ENCODE measurements at regions not wholly inside any gene's neighbourhood (a gene's known extent, or its start where the extent isn't known, plus 50 kb on each side); places are given as distances from the start of the nearest gene placed in this dataset.
"Not testable (repeated sequence)": the region's sequence is repeated elsewhere in the genome, so short reads cannot be mapped to it uniquely, and the experiment has no call there.

DNA sequence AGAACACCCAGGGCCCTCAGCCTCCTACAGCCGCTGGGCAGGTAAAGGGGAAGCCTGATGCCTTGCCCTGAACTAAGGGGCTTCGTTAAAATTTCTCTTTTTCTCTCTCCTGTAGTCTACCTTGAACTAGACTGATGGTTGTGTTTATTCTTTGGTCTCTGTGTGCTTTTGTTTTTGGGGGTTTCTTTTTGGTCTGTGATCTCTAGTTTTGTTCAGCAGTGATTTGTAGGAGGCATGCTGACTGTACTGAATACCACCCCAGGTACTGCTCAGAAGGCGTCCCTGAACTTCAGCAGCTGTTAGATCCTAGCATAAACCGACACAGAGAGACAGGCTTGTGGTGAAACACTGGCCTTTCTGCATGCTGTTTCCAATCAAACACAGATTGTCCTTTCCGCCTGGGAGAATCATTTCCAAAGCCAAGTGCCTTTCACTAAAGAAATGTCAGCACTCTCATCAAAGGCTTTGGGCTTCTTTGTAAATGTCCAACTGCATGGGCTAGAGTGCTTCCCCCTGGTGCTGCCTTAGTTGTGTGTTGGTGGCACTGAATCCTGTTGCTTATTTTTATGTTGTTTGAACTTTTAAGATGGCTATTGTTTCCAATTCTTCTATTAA lies 364.7 kb upstream of the SASH1 start:
- DNase-seq (ENCODE audit: low spot score) = no peak

- no peak for DNase-seq (ENCODE audit: low spot score)
Measured at GRCh38 chr6:147979966-147980365, 362.7 kb upstream of the SASH1 start.

DNA sequence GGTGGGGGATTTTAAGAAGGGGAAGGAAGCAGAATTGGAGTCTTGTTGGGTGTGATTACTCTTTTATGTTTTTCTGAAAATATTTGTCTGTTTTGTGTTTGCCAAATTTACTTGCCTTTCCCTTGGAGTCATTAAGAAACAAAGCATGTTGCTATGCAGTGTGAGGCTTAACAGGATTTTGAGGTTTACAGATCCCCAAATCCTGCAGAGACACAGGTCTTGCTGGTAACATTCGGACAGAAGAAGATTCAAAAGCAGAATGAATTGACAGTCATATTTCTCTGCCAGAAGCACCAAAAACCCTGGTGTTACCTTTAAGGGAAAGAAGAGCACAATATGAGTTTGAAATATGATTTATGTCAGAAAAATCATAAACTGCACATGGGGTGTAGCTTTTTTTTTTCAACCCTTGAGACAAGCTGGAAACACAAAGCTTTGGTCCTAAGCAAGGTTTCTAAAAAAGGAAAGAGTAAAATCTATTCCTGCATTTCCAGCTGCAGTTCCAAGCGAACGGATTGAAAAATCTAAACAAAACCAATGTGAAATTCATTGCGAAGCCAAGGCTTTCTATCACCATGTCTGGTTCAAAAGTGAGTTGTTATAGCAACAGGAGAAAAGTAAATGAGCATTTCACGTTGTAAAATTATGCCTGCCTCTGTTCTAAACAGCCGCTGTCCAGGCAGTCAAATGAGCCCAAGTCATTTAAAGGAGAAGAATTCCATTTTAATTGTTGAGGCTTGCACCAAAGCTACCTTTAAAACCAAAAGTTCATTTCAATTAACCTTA lies 358.9 kb upstream of the SASH1 start:
- no peak for DNase-seq (ENCODE audit: low spot score)

DNA sequence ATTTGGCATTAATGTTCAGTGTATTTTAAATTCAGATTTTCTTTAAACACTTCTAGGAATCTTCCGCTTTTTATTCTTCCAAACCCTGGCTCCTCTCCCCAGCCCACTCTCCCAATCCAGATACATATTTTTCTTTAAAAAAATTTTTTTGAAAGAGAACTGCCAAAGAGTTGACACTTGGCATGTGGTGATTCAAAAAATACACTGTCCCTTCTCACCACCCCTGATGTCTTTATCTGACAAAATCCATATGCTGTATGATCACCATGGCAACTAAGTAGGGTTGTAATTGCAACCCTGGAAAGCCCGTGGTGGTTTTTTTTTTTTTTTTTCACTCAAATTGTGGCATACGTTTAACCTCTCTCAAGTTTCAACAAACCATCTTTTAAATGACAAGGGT lies 355.8 kb upstream of the SASH1 start:
- DNase-seq (ENCODE audit: low spot score) = no peak

DNA sequence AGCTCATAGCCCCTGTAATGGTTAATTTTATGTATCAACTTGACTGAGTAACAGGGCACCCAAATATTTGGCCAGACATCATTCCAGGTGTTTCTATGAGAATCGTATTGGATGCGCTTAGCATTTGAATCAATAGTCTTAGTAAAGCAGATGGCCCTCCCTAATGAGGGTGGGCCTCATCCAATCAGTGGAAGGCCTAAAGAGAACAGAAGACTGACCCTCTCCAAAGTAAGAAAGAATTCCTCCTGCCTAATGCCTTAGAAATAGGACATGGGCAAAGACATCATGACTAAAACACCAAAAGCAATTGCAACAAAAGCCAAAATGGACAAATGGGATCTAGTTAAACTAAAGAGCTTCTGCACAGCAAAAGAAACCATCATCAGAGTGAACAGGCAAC lies 352.5 kb upstream of the SASH1 start:
- no peak for DNase-seq (ENCODE audit: low spot score)

GRCh38 chr6:147991961-147992360 lies 350.7 kb upstream of the SASH1 start:
- no peak for DNase-seq (ENCODE audit: low spot score)

DNA sequence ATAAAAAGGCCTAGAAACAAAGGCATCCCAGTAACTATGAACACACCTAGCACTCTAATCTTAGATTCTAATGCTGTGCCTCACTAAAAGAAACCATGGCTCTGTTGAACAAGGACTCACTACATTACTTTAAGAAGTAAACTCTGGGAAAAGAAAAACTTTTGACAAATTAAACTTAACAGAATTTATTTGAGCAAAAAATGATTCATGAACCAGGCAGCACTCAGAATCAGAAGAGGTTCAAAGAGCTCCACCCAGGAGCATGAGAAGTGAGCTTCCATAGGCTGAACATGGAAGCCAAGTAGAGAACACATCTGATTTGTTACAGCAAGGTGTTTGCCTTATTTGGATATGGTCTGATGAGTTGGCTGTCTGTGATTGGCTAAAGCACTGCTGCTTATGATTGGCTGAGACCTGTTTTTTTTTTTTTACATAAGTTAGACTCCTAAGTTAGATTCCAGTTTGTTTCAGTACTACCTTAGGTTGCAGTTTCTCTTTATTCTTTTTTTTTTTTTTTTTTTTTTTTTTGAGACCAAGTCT lies 343.6 kb upstream of the SASH1 start:
- DNase-seq (ENCODE audit: low spot score) = no peak

GRCh38 chr6:148001844-148002642 lies 340.6 kb upstream of the SASH1 start:
- no peak for DNase-seq (ENCODE audit: low spot score)

- no peak for DNase-seq (ENCODE audit: low spot score)
Measured at GRCh38 chr6:148004651-148005050, 338.0 kb upstream of the SASH1 start.

DNA sequence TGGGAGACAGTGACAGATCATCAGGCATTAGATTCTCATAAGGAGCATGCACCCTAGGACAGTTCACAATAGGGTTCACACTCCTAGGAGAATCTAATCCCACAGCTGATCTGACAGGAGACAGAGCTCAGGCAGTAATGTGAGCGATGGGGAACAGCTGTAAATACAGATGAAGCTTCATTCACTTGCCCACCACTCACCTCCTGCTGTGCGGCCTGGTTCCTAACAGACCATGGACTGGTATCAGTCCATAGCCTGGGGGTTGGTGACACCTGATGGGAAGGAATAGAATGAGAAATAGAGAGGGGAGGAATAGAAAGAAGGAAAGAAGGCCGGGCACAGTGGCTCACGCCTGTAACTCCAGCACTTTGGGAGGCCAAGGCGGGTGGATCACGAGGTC lies 336.8 kb upstream of the SASH1 start:
- DNase-seq (ENCODE audit: low spot score) = no peak

- DNase-seq (ENCODE audit: low spot score) = not testable (repeated sequence)
Measured at GRCh38 chr6:148010516-148010915, 332.1 kb upstream of the SASH1 start.

GRCh38 chr6:148016013-148016412 lies 326.6 kb upstream of the SASH1 start:
- DNase-seq (ENCODE audit: low spot score) = no peak

DNA sequence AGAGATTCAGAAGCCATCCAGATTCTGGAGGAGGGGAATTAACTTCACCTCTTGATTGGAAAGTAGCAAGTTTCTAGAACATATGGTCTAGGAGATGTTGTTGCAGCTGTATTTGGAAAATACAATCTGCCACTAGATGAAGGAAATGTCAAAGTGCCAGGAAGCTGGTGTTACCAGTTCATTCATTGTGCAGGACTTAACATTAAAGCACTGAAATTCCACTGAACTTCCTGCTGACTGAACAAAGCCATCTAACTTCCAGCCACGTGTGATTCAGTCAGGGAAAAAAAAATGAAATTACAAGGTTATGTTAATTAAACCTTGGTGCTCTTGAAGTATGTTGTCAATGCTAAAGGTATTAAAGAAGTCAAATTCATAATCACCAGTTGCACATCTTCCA lies 321.5 kb upstream of the SASH1 start:
- no peak for DNase-seq (ENCODE audit: low spot score)

GRCh38 chr6:148021699-148022098 lies 320.9 kb upstream of the SASH1 start:
- DNase-seq (ENCODE audit: low spot score) = no peak

DNA sequence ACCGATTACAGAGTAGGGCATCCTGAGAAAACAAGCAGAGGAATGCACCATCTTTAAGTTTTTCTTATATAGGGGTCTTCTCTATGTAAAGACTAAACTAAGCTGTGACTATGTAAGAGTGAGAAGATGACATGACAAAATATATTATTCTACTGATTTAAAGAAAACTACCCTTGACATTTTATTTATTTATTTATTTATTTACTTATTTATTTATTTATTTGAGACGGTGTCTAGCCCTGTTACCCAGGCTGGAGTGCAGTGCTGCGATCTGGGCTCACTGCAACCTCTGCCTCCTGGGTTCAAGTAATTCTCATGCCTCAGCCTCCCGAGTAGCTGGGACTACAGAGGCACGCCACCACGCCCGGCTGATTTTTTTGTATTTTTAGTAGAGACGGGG lies 320.4 kb upstream of the SASH1 start:
- DNase-seq (ENCODE audit: low spot score) = not testable (repeated sequence)

GRCh38 chr6:148027201-148027600 lies 315.4 kb upstream of the SASH1 start:
- DNase-seq (ENCODE audit: low spot score) = no peak

- DNase-seq (ENCODE audit: low spot score) = no peak
Measured at GRCh38 chr6:148035806-148036390, 306.7 kb upstream of the SASH1 start.

- DNase-seq (ENCODE audit: low spot score) = no peak
Measured at GRCh38 chr6:148037496-148037895, 305.1 kb upstream of the SASH1 start.

GRCh38 chr6:148041546-148041945 lies 301.1 kb upstream of the SASH1 start:
- no peak for DNase-seq (ENCODE audit: low spot score)

GRCh38 chr6:148042536-148042935 lies 300.1 kb upstream of the SASH1 start:
- DNase-seq (ENCODE audit: low spot score) = no peak

GRCh38 chr6:148044261-148044751 lies 298.3 kb upstream of the SASH1 start:
- no peak for DNase-seq (ENCODE audit: low spot score)

DNA sequence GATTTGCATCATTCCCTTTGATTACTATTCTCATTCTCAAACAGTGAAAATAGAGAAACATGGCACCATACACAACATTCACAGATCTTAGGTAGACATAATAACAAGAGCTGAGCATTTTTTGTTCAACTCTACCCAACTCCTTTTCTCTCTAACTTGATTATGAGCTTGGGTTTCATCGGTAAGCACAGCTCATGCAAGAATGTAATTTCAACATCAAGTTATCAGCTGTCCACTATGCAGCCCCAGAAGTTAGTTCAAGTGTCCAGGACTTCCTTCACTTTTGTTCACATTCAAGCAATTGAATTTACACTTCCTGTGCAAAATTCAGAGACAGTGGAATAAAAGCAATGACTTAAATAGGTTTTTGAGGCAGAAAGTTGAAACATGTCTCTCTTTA lies 297.7 kb upstream of the SASH1 start:
- no peak for DNase-seq (ENCODE audit: low spot score)

All from pons (tissue), 1 donor.